ENCODE measurements at regions not wholly inside any gene's neighbourhood (a gene's known extent, or its start where the extent isn't known, plus 50 kb on each side); places are given as distances from the start of the nearest gene placed in this dataset.

GRCh38 chr15:95503640-95504225, 826.8 kb upstream of the NR2F2 start:
- H3K36me3 ChIP-seq (ENCODE audit: low read depth), result no peaks in the 10 kb centered on the region
- H3K4me1 ChIP-seq (ENCODE audit: insufficient read depth, poor library complexity, severe bottlenecking), result no peaks in the 10 kb centered on the region
- DNase-seq (ENCODE audit: low spot score) (no peak), ATAC-seq (ENCODE audit: low read depth) (no peak)
- no peak overlapping the region for H3K4me3 ChIP-seq (ENCODE audit: severe bottlenecking)
- no peak overlapping the region for H3K27ac ChIP-seq (ENCODE audit: poor library complexity, severe bottlenecking)
- no peaks in the 10 kb centered on the region for H3K9me3 ChIP-seq (ENCODE audit: severe bottlenecking)
- H3K27me3 ChIP-seq (ENCODE audit: insufficient read depth, poor library complexity, severe bottlenecking), result no peaks in the 10 kb centered on the region
- TF ChIP-seq, protein P1, sequence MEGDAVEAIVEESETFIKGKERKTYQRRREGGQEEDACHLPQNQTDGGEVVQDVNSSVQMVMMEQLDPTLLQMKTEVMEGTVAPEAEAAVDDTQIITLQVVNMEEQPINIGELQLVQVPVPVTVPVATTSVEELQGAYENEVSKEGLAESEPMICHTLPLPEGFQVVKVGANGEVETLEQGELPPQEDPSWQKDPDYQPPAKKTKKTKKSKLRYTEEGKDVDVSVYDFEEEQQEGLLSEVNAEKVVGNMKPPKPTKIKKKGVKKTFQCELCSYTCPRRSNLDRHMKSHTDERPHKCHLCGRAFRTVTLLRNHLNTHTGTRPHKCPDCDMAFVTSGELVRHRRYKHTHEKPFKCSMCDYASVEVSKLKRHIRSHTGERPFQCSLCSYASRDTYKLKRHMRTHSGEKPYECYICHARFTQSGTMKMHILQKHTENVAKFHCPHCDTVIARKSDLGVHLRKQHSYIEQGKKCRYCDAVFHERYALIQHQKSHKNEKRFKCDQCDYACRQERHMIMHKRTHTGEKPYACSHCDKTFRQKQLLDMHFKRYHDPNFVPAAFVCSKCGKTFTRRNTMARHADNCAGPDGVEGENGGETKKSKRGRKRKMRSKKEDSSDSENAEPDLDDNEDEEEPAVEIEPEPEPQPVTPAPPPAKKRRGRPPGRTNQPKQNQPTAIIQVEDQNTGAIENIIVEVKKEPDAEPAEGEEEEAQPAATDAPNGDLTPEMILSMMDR (IDR thresholded peaks at IDR 0.05; ENCODE audit: poor library complexity, severe bottlenecking), result no peak

DNA sequence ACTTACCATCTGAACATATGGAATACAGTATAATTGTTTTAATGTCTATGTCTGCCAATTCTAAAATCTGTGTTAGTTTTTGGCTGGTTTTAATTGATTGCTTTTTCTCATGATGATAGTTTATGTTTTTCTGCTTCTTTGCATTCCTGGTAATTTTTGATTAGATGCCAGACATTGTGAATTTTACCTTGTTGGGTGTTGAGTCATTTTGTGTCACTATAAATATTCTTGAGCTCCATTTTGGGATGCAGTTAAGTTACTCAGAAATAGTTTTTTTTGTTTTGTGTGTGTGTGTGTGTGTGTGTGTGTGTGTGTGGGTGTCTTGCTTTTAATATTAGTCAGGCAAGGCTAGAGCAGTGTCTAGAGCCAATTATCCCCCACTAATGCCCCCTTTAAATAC, 818.8 kb upstream of the NR2F2 start:
- H3K36me3 ChIP-seq (ENCODE audit: low read depth), result no peaks in the 10 kb centered on the region
- no peak for DNase-seq (ENCODE audit: low spot score)
- no peak for ATAC-seq (ENCODE audit: low read depth)

DNA sequence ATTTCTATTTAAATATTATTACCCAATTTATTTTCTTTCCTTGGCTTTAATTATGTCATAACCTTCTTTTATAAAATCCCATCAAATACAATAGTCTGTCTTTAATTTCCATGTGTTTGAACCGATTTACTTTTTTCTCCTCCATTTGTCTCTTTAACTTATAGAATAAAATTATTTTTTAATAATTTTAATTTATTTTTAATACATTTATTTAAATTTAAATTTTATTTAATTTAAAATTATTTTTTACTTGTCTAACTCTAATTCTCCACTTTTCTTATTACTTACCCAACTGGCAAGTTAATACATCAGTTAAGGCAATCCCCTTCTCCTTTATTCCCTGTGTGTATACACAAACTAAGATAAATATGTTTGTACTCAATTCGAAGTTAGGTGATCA, 817.6 kb upstream of the NR2F2 start:
- no peak for DNase-seq (ENCODE audit: low spot score)
- Histone ChIP-seq H3K36me3 (ENCODE audit: low read depth) (no peaks in the 10 kb centered on the region), H3K4me3 (ENCODE audit: severe bottlenecking) (no peak overlapping the region), H3K27ac (ENCODE audit: poor library complexity, severe bottlenecking) (no peak overlapping the region), H3K27me3 (ENCODE audit: insufficient read depth, poor library complexity, severe bottlenecking) (no peaks in the 10 kb centered on the region), H3K4me1 (ENCODE audit: insufficient read depth, poor library complexity, severe bottlenecking) (no peaks in the 10 kb centered on the region), H3K9me3 (ENCODE audit: severe bottlenecking) (no peaks in the 10 kb centered on the region)
- TF ChIP-seq, protein P1 (IDR thresholded peaks at IDR 0.05; ENCODE audit: poor library complexity, severe bottlenecking), result no peak
- no peak for ATAC-seq (ENCODE audit: low read depth)

More for the DNA sequence above, 818.8 kb upstream of the NR2F2 start:
- TF ChIP-seq, protein P1 (IDR thresholded peaks at IDR 0.05; ENCODE audit: poor library complexity, severe bottlenecking), result no peak
- Histone ChIP-seq H3K27ac (ENCODE audit: poor library complexity, severe bottlenecking) (no peak overlapping the region), H3K4me3 (ENCODE audit: severe bottlenecking) (no peak overlapping the region), H3K9me3 (ENCODE audit: severe bottlenecking) (no peaks in the 10 kb centered on the region), H3K4me1 (ENCODE audit: insufficient read depth, poor library complexity, severe bottlenecking) (no peaks in the 10 kb centered on the region), H3K27me3 (ENCODE audit: insufficient read depth, poor library complexity, severe bottlenecking) (no peaks in the 10 kb centered on the region)

DNA sequence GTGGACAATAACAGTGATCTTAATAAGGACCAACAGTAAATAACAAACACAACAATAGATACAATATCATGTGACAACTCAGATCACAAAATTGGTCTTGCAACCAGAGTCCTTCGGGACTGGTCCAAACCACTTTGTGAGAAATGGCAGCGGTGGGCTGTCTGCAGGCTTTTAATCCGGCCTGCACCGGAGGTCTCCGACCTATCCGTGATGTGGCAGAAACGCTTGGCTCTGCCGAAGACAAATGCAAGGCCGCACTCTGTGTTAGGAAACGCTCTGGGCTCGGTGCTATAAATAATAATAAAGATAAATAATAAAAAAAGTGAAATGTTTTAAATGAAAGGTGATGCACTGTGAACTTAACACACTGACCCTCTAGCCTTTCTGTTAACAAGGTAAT, 810.6 kb upstream of the NR2F2 start:
- Histone ChIP-seq H3K4me1 (ENCODE audit: insufficient read depth, poor library complexity, severe bottlenecking) (no peaks in the 10 kb centered on the region), H3K9me3 (ENCODE audit: severe bottlenecking) (no peaks in the 10 kb centered on the region), H3K4me3 (ENCODE audit: severe bottlenecking) (no peak overlapping the region), H3K27me3 (ENCODE audit: insufficient read depth, poor library complexity, severe bottlenecking) (no peaks in the 10 kb centered on the region), H3K36me3 (ENCODE audit: low read depth) (no peaks in the 10 kb centered on the region), H3K27ac (ENCODE audit: poor library complexity, severe bottlenecking) (no peak overlapping the region)
- TF ChIP-seq, protein P1 (IDR thresholded peaks at IDR 0.05; ENCODE audit: poor library complexity, severe bottlenecking), result no peak
- ATAC-seq (ENCODE audit: low read depth), result no peak
- no peak for DNase-seq (ENCODE audit: low spot score)

DNA sequence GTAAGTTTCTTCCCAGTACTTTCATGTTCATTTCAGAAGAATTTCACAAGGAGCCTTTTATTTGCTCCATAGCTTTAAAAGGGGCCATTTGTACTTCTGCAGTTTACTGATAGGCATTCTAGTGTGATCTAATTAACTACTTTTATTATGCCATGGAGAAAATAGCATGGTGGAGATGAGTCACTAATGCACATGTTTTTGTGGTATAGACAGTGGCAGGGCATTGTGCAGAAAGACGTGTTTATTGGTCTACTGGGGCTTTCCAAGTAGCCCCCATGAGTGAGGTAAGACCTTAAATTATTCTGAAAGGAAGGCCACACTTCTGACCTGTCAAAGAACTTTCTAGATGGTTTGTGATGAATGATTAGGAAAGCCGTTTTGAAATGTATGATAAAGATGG, 810.0 kb upstream of the NR2F2 start:
- H3K27ac ChIP-seq (ENCODE audit: poor library complexity, severe bottlenecking), result no peak overlapping the region
- TF ChIP-seq, protein P1 (IDR thresholded peaks at IDR 0.05; ENCODE audit: poor library complexity, severe bottlenecking), result no peak
- H3K27me3 ChIP-seq (ENCODE audit: insufficient read depth, poor library complexity, severe bottlenecking), result no peaks in the 10 kb centered on the region
- ATAC-seq (ENCODE audit: low read depth) (no peak), DNase-seq (ENCODE audit: low spot score) (no peak)
- H3K4me1 ChIP-seq (ENCODE audit: insufficient read depth, poor library complexity, severe bottlenecking), result no peaks in the 10 kb centered on the region
- H3K9me3 ChIP-seq (ENCODE audit: severe bottlenecking), result no peaks in the 10 kb centered on the region
- no peak overlapping the region for H3K4me3 ChIP-seq (ENCODE audit: severe bottlenecking)
- no peaks in the 10 kb centered on the region for H3K36me3 ChIP-seq (ENCODE audit: low read depth)
